Parathyroid adenoma (tissue), 2 donors: ENCODE measurements at regions not wholly inside any gene's neighbourhood (a gene's known extent, or its start where the extent isn't known, plus 50 kb on each side); places are given as distances from the start of the nearest gene placed in this dataset.

Source experiments
- H2AFZ ChIP-seq: fragments of 300-600 bp; sonication (generic); one replicate; pipeline ENCODE4 v1.7.0; 2017; ENCODE audit warnings: antibody characterized with exemption, mild to moderate bottlenecking
- H3K27ac ChIP-seq: fragments of 300-600 bp; sonication (generic); one replicate; pipeline ENCODE4 v1.7.0; 2017
- H3K27me3 ChIP-seq: fragments of 300-600 bp; sonication (generic); one replicate; pipeline ENCODE4 v1.7.0; 2017; ENCODE audit warnings: low read length; ENCODE audit not compliant: control insufficient read depth, insufficient read depth
- H3K36me3 ChIP-seq: fragments of 300-600 bp; sonication (generic); one replicate; pipeline ENCODE4 v1.7.0; 2017; ENCODE audit warnings: low read length; ENCODE audit not compliant: control insufficient read depth, insufficient read depth
- H3K4me1 ChIP-seq: fragments of 300-600 bp; sonication (generic); one replicate; pipeline ENCODE4 v1.7.0; 2017; ENCODE audit warnings: control low read depth
- H3K4me2 ChIP-seq: fragments of 300-600 bp; sonication (generic); one replicate; pipeline ENCODE4 v1.7.0; 2017; ENCODE audit warnings: low read length
- H3K4me3 ChIP-seq: fragments of 300-600 bp; sonication (generic); one replicate; pipeline ENCODE4 v1.7.0; 2017; ENCODE audit warnings: low read depth, low read length
- H3K79me2 ChIP-seq: fragments of 300-600 bp; sonication (generic); one replicate; pipeline ENCODE4 v1.7.0; 2017; ENCODE audit warnings: control low read depth
- H3K9ac ChIP-seq: fragments of 300-600 bp; sonication (generic); one replicate; pipeline ENCODE4 v1.7.0; 2017; ENCODE audit warnings: mild to moderate bottlenecking
- H3K9me3 ChIP-seq: fragments of 300-600 bp; sonication (generic); one replicate; pipeline ENCODE4 v1.7.0; 2017; ENCODE audit warnings: low read length; ENCODE audit not compliant: control insufficient read depth
- TF ChIP-seq, protein P1 (sequence below): fragments of 300-600 bp; sonication (generic); IDR thresholded peaks from one replicate; pipeline ENCODE4 v1.7.0; 2017; ENCODE audit warnings: antibody characterized with exemption, mild to moderate bottlenecking
- donor health status: primary hyperparathyroidism.

DNA sequence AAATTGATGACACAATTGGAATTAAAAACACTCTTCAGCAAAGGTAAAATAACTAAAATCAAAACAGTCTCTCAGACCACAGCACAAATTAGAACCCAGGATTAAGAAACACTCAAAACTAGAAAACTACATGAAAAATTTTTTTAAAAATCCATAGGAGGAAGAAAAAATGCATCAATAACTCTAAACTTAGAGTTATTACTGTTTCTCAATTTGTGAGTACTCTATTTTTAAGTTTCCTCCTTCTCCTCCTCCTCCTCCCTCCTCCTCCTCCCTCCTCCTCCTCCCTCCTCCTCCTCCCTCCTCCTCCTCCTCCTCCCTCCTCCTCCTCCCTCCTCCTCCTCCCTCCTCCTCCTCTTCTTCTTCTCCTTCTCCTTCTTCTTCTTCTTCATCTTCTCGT, 1395.7 kb downstream of the STIM2 start:
- Histone ChIP-seq H3K4me2 (no peak overlapping the region), H2AFZ (no peak overlapping the region), H3K4me3 (no peak overlapping the region), H3K9me3 (no peaks in the 10 kb centered on the region), H3K4me1 (no peaks in the 10 kb centered on the region), H3K9ac (no peak overlapping the region), H3K27me3 (no peaks in the 10 kb centered on the region), H3K36me3 (no peaks in the 10 kb centered on the region), H3K27ac (no peak overlapping the region), H3K79me2 (no peaks in the 10 kb centered on the region)
- TF ChIP-seq, protein P1, sequence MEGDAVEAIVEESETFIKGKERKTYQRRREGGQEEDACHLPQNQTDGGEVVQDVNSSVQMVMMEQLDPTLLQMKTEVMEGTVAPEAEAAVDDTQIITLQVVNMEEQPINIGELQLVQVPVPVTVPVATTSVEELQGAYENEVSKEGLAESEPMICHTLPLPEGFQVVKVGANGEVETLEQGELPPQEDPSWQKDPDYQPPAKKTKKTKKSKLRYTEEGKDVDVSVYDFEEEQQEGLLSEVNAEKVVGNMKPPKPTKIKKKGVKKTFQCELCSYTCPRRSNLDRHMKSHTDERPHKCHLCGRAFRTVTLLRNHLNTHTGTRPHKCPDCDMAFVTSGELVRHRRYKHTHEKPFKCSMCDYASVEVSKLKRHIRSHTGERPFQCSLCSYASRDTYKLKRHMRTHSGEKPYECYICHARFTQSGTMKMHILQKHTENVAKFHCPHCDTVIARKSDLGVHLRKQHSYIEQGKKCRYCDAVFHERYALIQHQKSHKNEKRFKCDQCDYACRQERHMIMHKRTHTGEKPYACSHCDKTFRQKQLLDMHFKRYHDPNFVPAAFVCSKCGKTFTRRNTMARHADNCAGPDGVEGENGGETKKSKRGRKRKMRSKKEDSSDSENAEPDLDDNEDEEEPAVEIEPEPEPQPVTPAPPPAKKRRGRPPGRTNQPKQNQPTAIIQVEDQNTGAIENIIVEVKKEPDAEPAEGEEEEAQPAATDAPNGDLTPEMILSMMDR = no peak

DNA sequence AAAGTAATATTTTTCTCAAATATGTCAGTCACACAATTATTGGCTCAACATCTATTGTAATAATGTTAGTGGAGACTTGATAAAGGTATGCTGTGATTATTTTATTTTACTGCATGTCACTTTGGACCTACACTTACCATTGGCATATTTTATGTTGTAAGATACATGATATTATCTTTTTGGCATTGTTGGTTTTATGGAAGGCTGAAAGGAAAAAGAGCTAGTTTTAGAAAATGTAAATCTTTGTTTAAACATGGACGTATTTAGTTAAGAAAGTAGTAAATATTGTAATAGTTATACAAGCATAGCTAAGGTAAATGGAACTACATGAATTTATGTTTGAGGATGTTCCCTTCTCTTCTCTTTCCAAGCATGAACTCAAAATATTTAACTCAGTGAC, 1399.3 kb downstream of the STIM2 start:
- no peak overlapping the region for H3K4me2 ChIP-seq
- H3K4me3 ChIP-seq = no peak overlapping the region
- no peak overlapping the region for H3K9ac ChIP-seq
- no peaks in the 10 kb centered on the region for H3K27me3 ChIP-seq
- TF ChIP-seq, protein P1 = no peak
- no peak overlapping the region for H3K27ac ChIP-seq
- no peaks in the 10 kb centered on the region for H3K4me1 ChIP-seq
- H3K36me3 ChIP-seq = no peaks in the 10 kb centered on the region
- no peak overlapping the region for H2AFZ ChIP-seq
- no peaks in the 10 kb centered on the region for H3K79me2 ChIP-seq
- H3K9me3 ChIP-seq = no peaks in the 10 kb centered on the region

DNA sequence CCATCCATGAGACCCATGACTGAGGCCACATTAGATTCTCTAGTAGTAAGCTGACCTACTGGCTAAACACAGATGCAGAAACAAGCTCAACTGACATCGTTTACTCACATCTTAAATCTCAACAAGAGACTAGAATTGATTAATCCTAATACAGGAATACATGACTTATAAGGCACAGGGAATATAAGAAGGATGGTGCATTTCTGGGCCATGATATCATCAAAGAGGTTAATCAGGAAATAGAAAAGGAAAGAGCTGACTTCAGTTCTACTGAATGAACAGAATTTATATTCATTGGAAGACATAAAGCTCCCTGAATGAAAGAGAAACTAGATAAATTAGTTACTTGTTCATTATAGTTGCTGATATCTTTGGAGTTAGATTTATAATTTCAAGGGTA, 1406.5 kb downstream of the STIM2 start:
- no peak overlapping the region for H3K4me3 ChIP-seq
- H3K27me3 ChIP-seq = no peaks in the 10 kb centered on the region
- no peak overlapping the region for H2AFZ ChIP-seq
- H3K9ac ChIP-seq = no peak overlapping the region
- TF ChIP-seq, protein P1 = no peak
- no peak overlapping the region for H3K27ac ChIP-seq
- H3K79me2 ChIP-seq = no peaks in the 10 kb centered on the region
- H3K9me3 ChIP-seq = no peaks in the 10 kb centered on the region
- no peaks in the 10 kb centered on the region for H3K36me3 ChIP-seq
- no peak overlapping the region for H3K4me2 ChIP-seq
- no peaks in the 10 kb centered on the region for H3K4me1 ChIP-seq

- Histone ChIP-seq H3K27me3 (no peaks in the 10 kb centered on the region), H3K27ac (no peak overlapping the region), H2AFZ (no peak overlapping the region), H3K79me2 (no peaks in the 10 kb centered on the region), H3K9me3 (no peaks in the 10 kb centered on the region), H3K9ac (no peak overlapping the region), H3K4me1 (no peaks in the 10 kb centered on the region), H3K4me2 (no peak overlapping the region), H3K4me3 (no peak overlapping the region), H3K36me3 (no peaks in the 10 kb centered on the region)
- TF ChIP-seq, protein P1 = no peak
These were observed 1408.8 kb downstream of the STIM2 start for GRCh38 chr4:28269426-28269825.

GRCh38 chr4:28277931-28278330, 1417.3 kb downstream of the STIM2 start:
- no peak overlapping the region for H3K27ac ChIP-seq
- H3K4me3 ChIP-seq = no peak overlapping the region
- H3K4me1 ChIP-seq = no peaks in the 10 kb centered on the region
- TF ChIP-seq, protein P1 = no peak
- H3K36me3 ChIP-seq = peaks cover 4% of the 10 kb centered on the region
- no peaks in the 10 kb centered on the region for H3K79me2 ChIP-seq
- no peaks in the 10 kb centered on the region for H3K9me3 ChIP-seq
- H2AFZ ChIP-seq = no peak overlapping the region
- H3K27me3 ChIP-seq = no peaks in the 10 kb centered on the region
- no peak overlapping the region for H3K9ac ChIP-seq
- no peak overlapping the region for H3K4me2 ChIP-seq
